ENCODE measurements at regions not wholly inside any gene's neighbourhood (a gene's known extent, or its start where the extent isn't known, plus 50 kb on each side); places are given as distances from the start of the nearest gene placed in this dataset.

- no peak for TF ChIP-seq CTCF (IDR thresholded peaks at IDR 0.05; ENCODE audit: insufficient read depth, low read depth, low read length)
- TF ChIP-seq EZH2 (IDR thresholded peaks at IDR 0.05; ENCODE audit: insufficient read depth, low read length): no peak
Measured at GRCh38 chr9:18384066-18384465, 89.9 kb upstream of the ADAMTSL1 start.

All from astrocyte (in vitro differentiated cells and primary cell).